SH-SY5Y (cell line): ENCODE measurements at regions not wholly inside any gene's neighbourhood (a gene's known extent, or its start where the extent isn't known, plus 50 kb on each side); places are given as distances from the start of the nearest gene placed in this dataset.

Experiments
- GATA2 ChIP-seq: IDR thresholded peaks from 2 replicates; pipeline ENCODE4 v1.6.1; 2011; ENCODE audit warnings: mild to moderate bottlenecking, low read depth, low read length
- GATA3 ChIP-seq: IDR thresholded peaks from 2 replicates; pipeline ENCODE4 v1.6.1; 2011; ENCODE audit warnings: low read depth, mild to moderate bottlenecking, low read length, moderate library complexity

DNA sequence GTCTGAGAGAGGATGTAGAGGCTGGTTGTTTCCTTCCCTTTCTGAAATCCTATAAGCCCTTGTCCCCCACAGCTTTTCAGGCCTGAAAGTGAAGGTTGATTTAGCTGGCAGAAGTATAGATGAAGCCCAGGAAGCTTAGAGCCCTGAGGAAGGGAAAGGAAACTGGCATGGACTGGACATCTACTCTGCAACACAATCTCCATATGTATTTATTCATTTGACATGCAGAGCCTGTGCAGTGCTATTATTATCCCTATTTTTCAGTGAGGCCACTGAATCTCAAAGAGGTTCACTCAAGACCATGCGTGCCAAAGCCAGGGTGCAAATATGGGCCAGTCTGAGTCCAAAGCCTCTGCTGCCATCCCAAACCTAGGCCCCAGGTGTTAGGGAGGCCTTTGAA, 78.5 kb upstream of the KCND3 start:
- TF ChIP-seq GATA3 (no peak), GATA2 (no peak)

DNA sequence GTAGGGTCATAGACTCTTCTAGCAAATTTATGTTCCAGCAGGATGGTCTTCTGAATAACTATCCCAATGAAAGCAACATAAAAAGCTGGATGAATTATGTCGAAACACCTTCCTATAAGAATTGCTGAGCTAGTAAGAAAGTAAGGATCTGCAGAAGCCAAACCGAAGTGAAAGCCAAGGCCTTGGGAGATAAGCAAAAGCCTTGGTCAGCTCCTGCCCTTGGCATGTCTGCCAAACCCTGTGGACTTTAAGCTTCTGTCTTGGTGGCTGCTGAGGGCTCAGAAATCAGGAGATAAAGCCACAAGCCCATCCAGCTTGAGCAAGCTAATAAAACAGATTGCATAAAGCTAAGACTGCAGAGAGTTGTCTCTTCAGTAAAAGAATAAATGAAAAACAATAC, 81.2 kb upstream of the KCND3 start:
- TF ChIP-seq GATA2: no peak
- TF ChIP-seq GATA3: no peak

DNA sequence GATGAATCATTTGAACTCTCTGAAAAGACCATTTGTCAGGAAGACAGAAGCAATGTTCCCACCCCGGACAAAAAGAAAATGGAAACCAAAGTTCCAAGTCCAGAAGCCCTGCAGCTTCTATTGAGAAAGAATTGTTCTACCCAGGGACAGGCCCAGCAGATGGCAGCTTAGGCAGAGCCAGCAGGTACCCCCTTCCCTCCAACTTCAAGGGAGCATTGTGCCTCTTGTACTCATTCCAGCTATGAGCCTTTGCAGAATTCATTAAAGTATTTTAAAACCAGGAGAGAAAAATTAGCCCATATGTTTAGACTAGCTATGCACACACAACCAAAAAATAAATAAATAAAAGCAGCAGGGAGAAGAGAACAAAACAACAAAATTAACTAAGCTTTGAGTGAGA, 85.2 kb upstream of the KCND3 start:
- no peak for TF ChIP-seq GATA3

DNA sequence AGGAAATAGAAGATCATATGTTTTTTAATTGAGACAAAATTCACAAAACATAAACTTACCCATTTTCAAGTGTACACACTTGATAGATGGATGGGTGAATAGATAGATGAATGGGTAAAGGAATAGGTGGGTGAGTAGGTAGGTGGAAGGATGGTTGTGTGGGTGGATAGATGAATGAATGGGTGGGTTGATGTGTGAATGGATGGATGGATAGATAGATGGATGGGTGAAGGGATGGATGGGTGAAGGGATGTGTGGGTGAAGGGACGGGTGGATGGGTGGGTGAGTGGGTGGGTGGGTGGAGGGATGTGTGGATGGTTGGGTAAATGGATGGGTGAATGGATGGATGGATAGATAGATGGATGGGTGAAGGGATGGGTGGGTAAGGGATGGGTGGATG, 86.1 kb upstream of the KCND3 start:
- TF ChIP-seq GATA2 (no peak), GATA3 (no peak)

DNA sequence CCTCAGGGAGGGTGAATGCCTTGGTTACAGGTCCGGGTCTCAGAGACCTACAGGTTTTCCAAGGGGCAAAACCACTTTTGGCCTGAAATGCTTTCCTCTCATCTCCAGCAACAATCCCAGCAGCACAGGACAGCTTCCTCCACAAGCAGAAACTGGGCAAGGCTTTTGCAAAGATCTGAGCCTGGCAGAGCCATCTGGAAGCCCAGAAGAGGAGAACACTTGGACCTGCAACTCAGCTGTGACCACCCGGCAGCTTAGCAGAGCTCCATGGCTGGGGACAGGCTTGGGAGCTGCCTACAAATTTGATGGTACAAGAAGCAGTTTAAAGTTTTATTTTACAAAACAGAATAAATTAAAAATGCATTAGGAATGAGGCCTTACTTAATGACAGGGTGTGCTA, 90.0 kb upstream of the KCND3 start:
- no peak for TF ChIP-seq GATA2
- TF ChIP-seq GATA3: no peak

DNA sequence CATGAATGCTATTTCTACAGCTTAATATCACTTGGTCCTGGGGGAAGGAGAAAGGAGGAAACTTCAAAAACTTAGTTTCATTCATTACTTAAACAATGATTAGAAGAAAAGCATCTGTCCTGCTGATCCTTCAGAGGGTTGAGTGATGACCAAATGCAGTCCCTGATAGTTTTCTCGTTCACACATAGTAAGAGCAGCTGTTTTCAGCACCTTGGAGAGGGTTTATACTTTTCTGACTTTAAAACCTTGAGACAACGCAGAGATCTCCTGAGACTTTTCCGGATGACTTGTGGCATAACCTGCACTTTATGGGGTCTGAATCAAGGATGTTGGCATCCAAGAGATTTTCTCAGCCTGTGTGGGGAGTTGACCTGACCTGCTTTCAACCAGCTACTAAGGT, 94.0 kb upstream of the KCND3 start:
- TF ChIP-seq GATA3: no peak
- TF ChIP-seq GATA2: no peak

DNA sequence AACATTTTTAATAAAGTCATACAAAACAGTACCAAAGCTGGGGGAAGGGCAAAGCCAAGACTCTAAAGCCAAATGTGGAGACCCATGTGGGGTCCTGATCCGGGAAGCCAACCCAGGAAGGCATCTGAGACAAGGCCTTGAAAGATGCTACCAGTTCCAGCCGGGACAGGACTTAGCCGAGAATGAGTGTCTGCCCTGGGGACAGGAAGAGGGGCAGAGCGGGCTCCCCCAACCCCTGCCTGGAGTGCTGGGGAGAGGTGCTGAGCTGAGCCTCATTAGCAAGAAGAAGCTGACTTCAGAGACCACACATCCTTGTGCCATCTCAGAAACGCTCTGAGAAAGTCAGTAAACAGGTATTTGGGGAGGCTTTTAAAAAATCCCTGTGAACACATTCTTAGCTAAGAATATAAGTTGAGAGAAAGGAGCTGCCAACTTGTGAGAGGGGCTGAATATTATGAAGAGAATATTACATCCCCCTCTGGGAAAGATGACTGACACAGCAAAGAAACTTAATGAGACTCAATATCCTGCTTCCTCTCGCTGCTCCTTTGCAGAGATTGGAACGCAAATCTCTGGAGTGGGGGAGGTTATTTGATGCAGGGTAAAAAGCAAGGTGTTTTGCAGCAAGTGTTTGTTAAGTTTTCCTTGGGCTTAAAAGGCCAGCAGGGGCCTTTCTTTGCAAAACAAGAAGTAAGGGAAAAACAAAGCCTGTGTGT, 103.3 kb upstream of the KCND3 start:
- TF ChIP-seq GATA3 (no peak), GATA2 (no peak)

DNA sequence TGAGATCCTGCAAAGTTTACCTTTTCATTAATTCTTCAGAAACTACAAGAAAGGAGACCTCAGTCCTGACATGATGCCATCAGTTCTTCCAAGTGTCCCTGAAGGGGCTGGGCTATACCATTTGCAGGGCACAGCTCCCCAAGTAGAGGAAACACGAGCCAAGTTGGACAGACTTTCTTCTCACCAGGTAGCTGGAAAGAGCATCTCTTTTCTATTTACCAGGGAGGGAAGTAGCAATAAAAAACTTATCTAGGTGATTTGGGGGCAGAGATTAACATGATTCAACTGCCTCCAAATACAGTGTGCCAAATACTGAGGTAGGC, 103.9 kb upstream of the KCND3 start:
- TF ChIP-seq GATA3 (no peak), GATA2 (no peak)

DNA sequence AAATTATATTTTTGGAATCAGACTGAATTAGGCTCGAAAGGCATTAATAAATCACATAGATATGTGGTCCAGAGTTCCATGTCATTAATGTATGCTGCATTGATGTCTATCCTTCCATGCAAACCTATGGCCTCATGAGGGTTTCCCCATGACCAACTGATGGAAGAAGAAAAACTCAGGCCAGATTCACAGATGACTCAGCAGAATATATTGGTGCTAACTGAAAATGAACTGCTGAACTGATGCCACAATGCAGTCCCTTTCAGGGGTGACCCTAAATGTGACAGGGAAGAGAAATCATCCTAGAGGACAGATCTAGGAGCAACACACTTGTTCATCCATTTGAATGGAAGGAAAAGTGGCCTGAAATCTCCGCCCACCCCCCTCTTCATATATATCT, 110.5 kb upstream of the KCND3 start:
- TF ChIP-seq GATA2 (no peak), GATA3 (no peak)

DNA sequence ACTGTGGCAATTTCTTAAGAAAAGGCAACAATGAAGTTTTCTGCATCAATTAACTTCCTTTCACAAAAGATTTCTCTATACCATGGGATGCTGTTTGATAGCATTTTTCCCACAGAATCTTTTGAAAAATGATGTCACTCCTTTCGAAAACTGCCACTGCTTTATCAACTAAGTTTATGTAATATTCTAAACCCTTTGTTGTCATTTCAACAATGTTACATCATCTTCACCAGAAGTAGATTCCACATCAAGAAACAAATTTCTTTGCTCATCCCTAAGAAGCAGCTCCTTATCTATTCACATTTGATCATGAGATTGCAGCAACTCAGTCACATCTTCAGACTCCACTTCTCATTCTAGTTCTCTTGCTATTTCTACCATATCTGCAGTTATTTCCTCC, 116.1 kb upstream of the KCND3 start:
- TF ChIP-seq GATA3: no peak
- TF ChIP-seq GATA2: no peak

DNA sequence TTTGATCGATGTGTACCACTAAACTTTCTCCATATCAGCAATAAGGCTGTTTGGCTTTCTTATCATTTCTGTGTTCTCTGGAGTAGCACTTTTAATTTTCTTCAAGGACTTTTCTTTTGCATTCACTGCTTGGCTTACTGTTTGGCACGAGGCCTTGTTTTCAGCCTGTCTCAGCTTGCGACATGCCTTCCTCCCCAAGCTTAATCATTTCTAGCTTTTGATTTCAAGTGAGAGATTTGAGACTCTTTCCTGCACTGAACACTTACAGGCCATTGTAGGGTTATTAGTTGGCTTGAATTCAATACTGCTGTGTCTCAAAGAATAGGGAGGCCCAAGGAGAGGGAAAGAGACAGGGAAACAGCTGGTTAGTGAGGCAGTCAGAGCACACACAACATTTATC, 120.6 kb upstream of the KCND3 start:
- TF ChIP-seq GATA2 (no peak), GATA3 (no peak)

DNA sequence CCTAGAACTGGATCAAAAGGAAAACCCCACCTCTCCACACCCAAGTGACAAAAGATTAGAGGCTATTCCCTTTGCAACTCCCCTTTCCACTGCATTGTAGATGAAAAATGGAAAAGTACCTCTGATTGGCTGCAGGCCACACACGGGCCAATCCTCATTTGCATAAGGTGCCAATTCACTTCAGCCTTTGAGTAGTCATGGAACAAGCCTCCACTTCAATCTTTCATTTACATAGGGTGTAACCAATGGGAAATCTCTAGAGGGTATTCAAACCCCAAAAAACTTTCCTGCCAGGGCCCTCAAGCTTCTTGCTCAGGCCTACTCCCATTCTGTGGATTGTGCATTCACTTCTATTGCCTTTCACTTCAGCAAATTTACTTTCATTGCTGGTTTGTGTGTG, 122.3 kb upstream of the KCND3 start:
- TF ChIP-seq GATA3 (no peak), GATA2 (no peak)

DNA sequence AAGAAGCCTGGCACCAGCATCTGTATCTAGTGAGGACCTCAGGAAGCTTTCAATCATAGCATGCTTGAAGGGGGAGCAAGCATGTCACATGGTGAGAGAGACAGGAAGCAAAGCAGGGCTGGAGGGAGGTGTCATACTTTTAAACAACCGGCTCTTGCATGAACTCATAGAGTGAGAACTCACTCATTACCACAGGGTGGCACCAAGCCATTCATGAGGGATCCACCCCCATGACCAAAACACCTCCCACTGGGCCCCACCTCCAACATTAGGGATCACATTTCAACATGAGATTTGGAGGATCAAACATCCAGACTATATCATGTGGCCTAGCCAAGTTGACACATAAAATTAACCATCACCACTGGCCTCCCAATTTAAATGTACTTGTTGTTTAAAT, 125.1 kb upstream of the KCND3 start:
- TF ChIP-seq GATA2 (no peak), GATA3 (no peak)

DNA sequence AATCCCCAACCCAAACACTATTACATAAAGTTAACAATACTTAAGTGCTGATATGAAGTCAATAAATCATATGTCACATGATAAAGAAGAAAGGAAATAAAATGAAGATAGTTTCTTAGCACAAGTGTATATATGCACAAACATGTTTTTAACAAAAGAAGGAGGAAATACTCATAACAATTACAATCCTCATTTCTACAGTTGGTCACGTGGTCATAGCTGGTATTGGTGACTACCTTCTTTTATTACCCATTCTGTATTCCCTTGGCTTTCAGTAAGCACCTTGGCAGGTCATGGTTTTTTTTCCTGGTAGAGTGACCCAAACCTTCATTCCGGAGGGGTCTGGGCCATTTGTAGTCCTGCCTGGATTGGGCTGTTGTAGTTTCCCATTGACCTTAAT, 137.1 kb upstream of the KCND3 start:
- TF ChIP-seq GATA2 (no peak), GATA3 (no peak)

DNA sequence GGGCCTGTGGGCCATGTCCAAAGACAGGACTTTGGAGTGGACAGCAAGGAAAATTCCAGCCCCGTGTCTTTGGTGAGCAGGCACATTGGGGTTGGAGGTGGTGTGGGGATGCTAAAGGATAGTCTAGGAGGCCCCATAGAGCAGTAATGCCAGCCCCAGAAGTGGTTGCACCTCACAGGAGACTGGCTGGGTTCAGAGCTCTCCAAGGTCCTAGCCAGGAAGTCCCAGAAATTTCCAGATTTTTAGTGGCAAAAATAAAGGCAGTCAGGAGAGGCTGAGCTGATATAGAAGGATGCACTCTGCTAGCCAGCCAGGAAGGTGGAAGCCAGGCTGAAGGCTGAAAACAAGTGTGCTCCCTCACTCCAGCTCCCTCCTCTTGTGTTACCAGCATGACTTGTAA, 144.0 kb upstream of the KCND3 start:
- TF ChIP-seq GATA3 (no peak), GATA2 (no peak)

DNA sequence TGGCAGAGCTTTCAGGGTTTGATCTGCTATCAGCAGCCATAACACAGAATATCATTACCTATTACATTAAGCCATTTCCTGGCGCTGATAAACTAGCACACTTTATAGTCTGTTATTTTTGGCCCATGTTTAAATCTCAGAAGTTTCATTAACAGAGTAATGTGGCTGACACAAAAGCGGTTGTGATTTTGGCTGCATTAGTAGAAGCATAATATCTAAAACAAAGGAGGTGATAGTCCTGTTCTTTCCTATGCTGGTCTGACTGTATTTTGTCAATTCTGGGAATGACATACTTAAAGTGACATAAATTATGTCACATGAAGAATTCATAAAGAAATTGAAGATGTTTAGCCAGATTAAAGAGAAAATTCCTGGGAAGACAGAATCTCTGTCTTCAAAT, 151.3 kb upstream of the KCND3 start:
- TF ChIP-seq GATA2: no peak
- TF ChIP-seq GATA3: no peak
